ENCODE measurements at regions not wholly inside any gene's neighbourhood (a gene's known extent, or its start where the extent isn't known, plus 50 kb on each side); places are given as distances from the start of the nearest gene placed in this dataset.

DNA sequence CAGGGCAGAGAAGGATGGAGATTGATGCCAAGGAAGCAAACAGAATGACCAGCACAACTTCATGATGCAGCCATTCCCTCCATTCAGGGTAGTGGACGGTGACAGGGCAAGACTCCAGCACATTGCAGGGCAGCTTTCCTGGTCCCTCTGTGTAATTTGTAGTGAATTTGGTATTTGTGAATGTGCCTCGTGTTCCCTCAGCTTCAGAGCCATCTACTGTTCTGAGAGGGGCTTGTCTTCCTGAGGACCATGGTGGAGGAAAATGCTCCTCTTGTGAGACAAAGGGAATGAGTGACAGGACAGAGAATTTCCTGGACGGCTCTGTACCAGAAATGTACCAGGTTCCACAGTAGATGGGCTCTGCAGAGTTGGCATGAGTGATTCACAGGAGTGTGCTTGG is 132.1 kb downstream of the ADRA2A start:
- DNase-seq (ENCODE audit: low spot score in 2 of 2), result no peak
- Histone ChIP-seq H3K9me3 (peaks cover 0 to 3% (median 0%) of the 10 kb centered on the region in 4 donors), H3K27ac (no peak overlapping the region), H3K27me3 (no peaks in the 10 kb centered on the region), H3K36me3 (no peaks in the 10 kb centered on the region), H3K4me3 (no peak overlapping the region), H3K4me1 (no peaks in the 10 kb centered on the region)
- TF ChIP-seq POLR2A (IDR thresholded peaks at IDR 0.05) (no peak), CTCF (IDR thresholded peaks at IDR 0.05) (no peak), EP300 (IDR thresholded peaks at IDR 0.05) (no peak)
- WGBS, 2 donors, result 69 to 73% methylated on average over 3 of the region's 3 CpGs

GRCh38 chr10:111209692-111210091 is 132.9 kb downstream of the ADRA2A start:
- Histone ChIP-seq H3K36me3 (no peaks in the 10 kb centered on the region), H3K27ac (no peak overlapping the region), H3K27me3 (no peaks in the 10 kb centered on the region), H3K9me3 (peaks cover 0 to 9% (median 0%) of the 10 kb centered on the region in 4 donors), H3K4me3 (no peak overlapping the region), H3K4me1 (no peaks in the 10 kb centered on the region)
- DNase-seq (ENCODE audit: low spot score in 2 of 2), result no peak
- WGBS, 2 donors, result 70 to 77% methylated on average over 5 of the region's 5 CpGs
- no peak for TF ChIP-seq CTCF (IDR thresholded peaks at IDR 0.05)
- no peak for TF ChIP-seq POLR2A (IDR thresholded peaks at IDR 0.05)
- no peak for TF ChIP-seq EP300 (IDR thresholded peaks at IDR 0.05)

- Histone ChIP-seq H3K36me3 (no peaks in the 10 kb centered on the region), H3K27ac (no peak overlapping the region), H3K4me1 (no peaks in the 10 kb centered on the region), H3K27me3 (no peaks in the 10 kb centered on the region), H3K4me3 (no peak overlapping the region), H3K9me3 (peaks cover 0 to 9% (median 0%) of the 10 kb centered on the region in 4 donors)
- 62 to 78% methylated on average over 3 of the region's 3 CpGs for WGBS, 2 donors
- TF ChIP-seq POLR2A (IDR thresholded peaks at IDR 0.05), result no peak
- no peak for TF ChIP-seq EP300 (IDR thresholded peaks at IDR 0.05)
- TF ChIP-seq CTCF (IDR thresholded peaks at IDR 0.05), result no peak
- no peak for DNase-seq (ENCODE audit: low spot score in 2 of 2)
Measured at GRCh38 chr10:111211241-111211640, 134.4 kb downstream of the ADRA2A start.

DNA sequence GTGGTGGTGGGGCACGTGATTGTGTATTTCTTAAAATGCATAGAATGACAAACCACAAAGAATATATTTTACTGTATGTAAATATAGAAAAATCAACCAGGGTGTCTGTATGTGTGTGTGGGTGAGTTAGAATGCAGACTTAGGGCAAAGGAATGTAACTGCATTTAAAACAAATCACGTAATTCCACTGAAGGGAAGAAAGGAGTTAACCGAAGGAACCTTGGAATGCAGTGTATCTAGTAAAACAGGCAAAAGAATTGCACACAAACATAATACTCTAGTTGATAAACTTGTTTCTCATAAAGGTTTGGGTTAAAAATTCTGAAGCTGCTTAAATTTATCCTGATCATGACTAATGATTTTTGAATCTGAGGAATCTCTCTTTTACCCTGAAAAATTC is 134.9 kb downstream of the ADRA2A start:
- Histone ChIP-seq H3K36me3 (no peaks in the 10 kb centered on the region), H3K27ac (no peak overlapping the region), H3K4me3 (no peak overlapping the region), H3K27me3 (no peaks in the 10 kb centered on the region), H3K9me3 (peaks cover 0 to 9% (median 0%) of the 10 kb centered on the region in 4 donors), H3K4me1 (no peaks in the 10 kb centered on the region)
- 43 to 60% methylated on average over 3 of the region's 3 CpGs for WGBS, 2 donors
- DNase-seq (ENCODE audit: low spot score in 2 of 2), result no peak
- TF ChIP-seq EP300 (IDR thresholded peaks at IDR 0.05), result no peak
- no peak for TF ChIP-seq CTCF (IDR thresholded peaks at IDR 0.05)
- TF ChIP-seq POLR2A (IDR thresholded peaks at IDR 0.05), result no peak

DNA sequence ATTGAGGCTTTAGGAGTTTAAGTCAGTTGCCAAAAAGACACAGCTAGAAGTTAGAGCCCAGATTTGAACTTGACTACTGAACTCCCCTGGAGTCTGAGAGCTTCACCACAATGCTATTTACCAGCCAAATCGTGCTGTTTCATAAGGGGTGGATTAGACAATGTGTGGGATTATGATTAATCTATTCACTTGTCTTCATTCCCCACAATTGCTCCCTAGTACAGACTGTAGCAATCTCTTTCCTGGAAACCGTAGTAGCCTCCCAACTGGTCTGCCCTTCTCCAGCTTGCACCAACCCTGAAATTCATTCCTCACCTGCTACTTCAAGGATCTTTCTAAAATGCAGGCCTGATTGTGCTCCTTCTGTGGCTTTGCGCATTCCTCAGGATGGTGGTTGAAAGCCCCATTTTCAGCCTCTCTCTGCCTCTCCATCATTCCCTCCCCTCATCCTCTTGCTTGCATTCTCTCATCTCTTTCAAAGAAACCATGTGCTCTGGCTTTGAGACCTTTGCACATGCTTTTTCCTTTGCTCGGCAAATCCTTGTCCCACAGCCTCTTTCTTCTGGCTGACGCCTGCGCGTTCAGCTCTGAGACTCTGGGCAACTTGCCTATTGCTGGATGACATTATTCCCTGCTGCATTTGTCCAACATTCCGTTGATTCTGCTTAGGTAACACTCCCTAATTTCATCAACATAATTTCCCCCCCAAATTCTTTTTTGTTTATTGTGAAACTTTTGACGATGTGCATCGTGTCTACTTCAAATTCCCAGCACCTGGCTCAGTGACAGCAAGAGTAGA is 145.1 kb downstream of the ADRA2A start:
- Histone ChIP-seq H3K4me1 (no peaks in the 10 kb centered on the region), H3K4me3 (no peak overlapping the region), H3K27me3 (no peaks in the 10 kb centered on the region), H3K27ac (no peak overlapping the region), H3K36me3 (no peaks in the 10 kb centered on the region), H3K9me3 (no peaks in the 10 kb centered on the region)
- DNase-seq (ENCODE audit: low spot score in 2 of 2), result no peak
- 59 to 73% methylated on average over 10 of the region's 10 CpGs for WGBS, 2 donors
- no peak for TF ChIP-seq POLR2A (IDR thresholded peaks at IDR 0.05)
- TF ChIP-seq CTCF (IDR thresholded peaks at IDR 0.05), result no peak
- TF ChIP-seq EP300 (IDR thresholded peaks at IDR 0.05), result no peak
